HuH-7.5 (cell line): ENCODE measurements at regions not wholly inside any gene's neighbourhood (a gene's known extent, or its start where the extent isn't known, plus 50 kb on each side); places are given as distances from the start of the nearest gene placed in this dataset.
"Not testable (repeated sequence)": the region's sequence is repeated elsewhere in the genome, so short reads cannot be mapped to it uniquely, and the experiment has no call there.

ENCODE experiments used
- DNase-seq: peaks from one replicate; pipeline ENCODE4 v3.0.0; 2011; ENCODE audit warnings: low spot score

DNA sequence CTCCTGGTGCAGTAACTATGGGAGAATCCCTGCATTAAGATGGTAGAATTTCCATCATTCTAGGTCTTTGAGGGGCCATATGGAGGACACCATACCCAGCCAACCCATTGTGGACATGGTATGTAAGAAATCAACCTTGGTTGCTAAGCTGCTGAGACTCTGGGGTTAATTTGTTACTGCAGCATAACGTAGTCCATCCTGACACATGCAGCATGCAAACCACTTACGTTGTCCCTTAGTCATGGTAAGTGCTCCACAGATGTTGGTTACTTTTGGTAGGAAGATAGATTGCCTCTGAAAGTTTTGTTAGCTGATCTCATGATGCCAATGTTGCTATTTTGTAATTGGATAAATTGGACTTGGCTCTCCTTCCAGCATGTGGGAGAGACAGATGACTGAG, 53.8 kb upstream of the EEF2KMT start:
- not testable (repeated sequence) for DNase-seq
